GM12878 (cell line): ENCODE measurements at regions not wholly inside any gene's neighbourhood (a gene's known extent, or its start where the extent isn't known, plus 50 kb on each side); places are given as distances from the start of the nearest gene placed in this dataset.
A peak's percentile ranks its signal among the peaks of the same experiment; 100 is the strongest.

ENCODE experiments used
- CREB1 ChIP-seq: IDR thresholded peaks from 2 replicates; pipeline ENCODE4 v1.6.1; 2012; ENCODE audit warnings: low read depth, mild to moderate bottlenecking, inconsistent platforms
- ETV6 ChIP-seq, 2 experiments: fragments of 450-650 bp in 1 of 2; IDR thresholded peaks in 1 of 2; conservative IDR thresholded peaks in 1 of 2; 2 replicates each; pipeline ENCODE4 v1.6.1; 2014; ENCODE audit warnings: antibody characterized with exemption in 1 of 2, borderline replicate concordance in 1 of 2, low read depth in 1 of 2, mild to moderate bottlenecking in 1 of 2, moderate library complexity in 1 of 2
- HDAC6 ChIP-seq: fragments of 200-600 bp; sonication (generic); IDR thresholded peaks from one replicate; pipeline ENCODE4 v1.8.0; 2017; ENCODE audit warnings: antibody characterized with exemption; ENCODE audit not compliant: unreplicated experiment
- NR2C1 ChIP-seq: fragments of 450-650 bp; IDR thresholded peaks from 2 replicates; pipeline ENCODE4 v1.6.1; 2017; ENCODE audit warnings: antibody characterized with exemption, mild to moderate bottlenecking, moderate library complexity
- SMAD1 ChIP-seq: fragments of 450-650 bp; IDR thresholded peaks from 2 replicates; pipeline ENCODE4 v1.6.1; 2018; ENCODE audit warnings: mild to moderate bottlenecking, low read depth; ENCODE audit not compliant: partially characterized antibody
- SMARCA5 ChIP-seq: fragments of 450-650 bp; IDR thresholded peaks from 2 replicates; pipeline ENCODE4 v1.6.1; 2017; ENCODE audit warnings: mild to moderate bottlenecking
- STAT1 ChIP-seq: fragments of 450-650 bp; conservative IDR thresholded peaks from 2 replicates; pipeline ENCODE4 v1.6.1; 2014; ENCODE audit warnings: antibody characterized with exemption, mild to moderate bottlenecking
- TCF3 ChIP-seq: IDR thresholded peaks from 2 replicates; pipeline ENCODE4 v1.6.1; 2012; ENCODE audit warnings: low read depth, mild to moderate bottlenecking, low read length, borderline replicate concordance; ENCODE audit not compliant: insufficient read depth
- ZNF622 ChIP-seq: fragments of 450-650 bp; IDR thresholded peaks from 2 replicates; pipeline ENCODE4 v1.6.1; 2017; ENCODE audit warnings: mild to moderate bottlenecking, inconsistent platforms
- TF ChIP-seq, protein P1 (sequence below): fragments of 150-350 bp; IDR thresholded peaks from 2 replicates; pipeline ENCODE4 v1.6.1; 2014; ENCODE audit warnings: mild to moderate bottlenecking, low read depth, low read length
- TF ChIP-seq, protein P2 (sequence below): fragments of 450-650 bp; formaldehyde crosslinking; IDR thresholded peaks from 2 replicates; pipeline ENCODE4 v1.4.0; 2020; ENCODE audit warnings: mild to moderate bottlenecking, moderate library complexity
- TF ChIP-seq, protein P3 (sequence below): fragments of 450-650 bp; IDR thresholded peaks from 2 replicates; pipeline ENCODE4 v1.6.1; 2017; ENCODE audit warnings: antibody characterized with exemption, mild to moderate bottlenecking, moderate library complexity
- TF ChIP-seq, protein P4 (sequence below): fragments of 450-650 bp; IDR thresholded peaks from 2 replicates; pipeline ENCODE4 v1.6.1; 2017; ENCODE audit warnings: mild to moderate bottlenecking
- TF ChIP-seq, protein P5 (sequence below): fragments of 450-650 bp; IDR thresholded peaks from 2 replicates; pipeline ENCODE4 v1.6.1; 2017; ENCODE audit warnings: mild to moderate bottlenecking, moderate library complexity

DNA sequence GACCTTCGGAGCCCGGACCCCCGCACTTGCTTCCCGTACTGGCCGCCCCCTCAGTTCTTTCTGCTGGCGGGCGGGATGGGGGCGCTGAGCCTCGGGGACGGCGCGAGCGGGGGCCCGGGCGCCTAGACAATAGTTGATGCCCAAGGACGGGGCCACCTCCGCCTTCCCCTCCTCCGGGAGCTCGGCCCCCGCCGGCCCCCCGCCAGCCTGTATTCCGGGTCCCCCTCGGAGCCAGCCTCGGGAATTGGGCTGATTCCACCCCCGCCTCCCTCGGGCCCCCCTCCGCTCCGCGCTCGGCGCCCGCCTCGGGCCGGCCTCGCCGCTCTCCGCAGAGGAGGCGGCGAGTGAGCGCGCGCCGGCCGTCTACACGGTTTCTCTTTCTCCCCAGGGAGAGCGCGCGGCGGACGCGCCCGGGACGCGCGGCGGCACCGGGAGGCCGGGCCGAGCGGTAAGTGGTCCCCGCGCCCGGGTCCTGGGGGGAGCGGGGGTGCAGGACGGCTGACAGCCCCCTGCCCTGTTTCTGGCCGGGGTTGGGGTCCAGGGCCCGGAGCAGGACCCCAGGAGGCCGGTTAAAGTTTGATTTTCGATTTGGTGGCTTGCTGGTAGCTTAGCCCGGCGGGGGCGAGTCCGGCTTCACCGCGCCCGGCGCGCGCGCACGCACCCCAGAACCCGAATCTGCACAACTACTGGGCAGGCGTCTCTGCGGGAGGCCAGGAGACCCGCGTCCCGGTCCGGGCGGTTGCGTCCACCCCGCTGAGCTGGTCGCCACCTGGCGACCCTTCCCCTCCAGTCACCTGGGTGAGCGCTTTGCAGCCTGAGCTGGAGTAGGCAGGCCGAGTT is 413.7 kb downstream of the PCNX1 start (continued):
- TF ChIP-seq HDAC6 (peak; percentile 65), NR2C1 (no peak), STAT1 (no peak), ZNF622 (no peak), SMARCA5 (0 out of 2 replicates have a peak, but pooled peaks have one; percentile 57), CREB1 (no peak; the same call in 1 of the 2 replicates), TCF3 (no peak), ETV6 (conservative IDR thresholded peaks at IDR 0.05 in 1 of 2, IDR thresholded peaks at IDR 0.05 in 1 of 2; ENCODE audit: borderline replicate concordance in 1 of 2, low read depth in 1 of 2) (no peak), SMAD1 (no peak)
- TF ChIP-seq, protein P1, sequence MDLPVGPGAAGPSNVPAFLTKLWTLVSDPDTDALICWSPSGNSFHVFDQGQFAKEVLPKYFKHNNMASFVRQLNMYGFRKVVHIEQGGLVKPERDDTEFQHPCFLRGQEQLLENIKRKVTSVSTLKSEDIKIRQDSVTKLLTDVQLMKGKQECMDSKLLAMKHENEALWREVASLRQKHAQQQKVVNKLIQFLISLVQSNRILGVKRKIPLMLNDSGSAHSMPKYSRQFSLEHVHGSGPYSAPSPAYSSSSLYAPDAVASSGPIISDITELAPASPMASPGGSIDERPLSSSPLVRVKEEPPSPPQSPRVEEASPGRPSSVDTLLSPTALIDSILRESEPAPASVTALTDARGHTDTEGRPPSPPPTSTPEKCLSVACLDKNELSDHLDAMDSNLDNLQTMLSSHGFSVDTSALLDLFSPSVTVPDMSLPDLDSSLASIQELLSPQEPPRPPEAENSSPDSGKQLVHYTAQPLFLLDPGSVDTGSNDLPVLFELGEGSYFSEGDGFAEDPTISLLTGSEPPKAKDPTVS: no peak
- TF ChIP-seq, protein P2, sequence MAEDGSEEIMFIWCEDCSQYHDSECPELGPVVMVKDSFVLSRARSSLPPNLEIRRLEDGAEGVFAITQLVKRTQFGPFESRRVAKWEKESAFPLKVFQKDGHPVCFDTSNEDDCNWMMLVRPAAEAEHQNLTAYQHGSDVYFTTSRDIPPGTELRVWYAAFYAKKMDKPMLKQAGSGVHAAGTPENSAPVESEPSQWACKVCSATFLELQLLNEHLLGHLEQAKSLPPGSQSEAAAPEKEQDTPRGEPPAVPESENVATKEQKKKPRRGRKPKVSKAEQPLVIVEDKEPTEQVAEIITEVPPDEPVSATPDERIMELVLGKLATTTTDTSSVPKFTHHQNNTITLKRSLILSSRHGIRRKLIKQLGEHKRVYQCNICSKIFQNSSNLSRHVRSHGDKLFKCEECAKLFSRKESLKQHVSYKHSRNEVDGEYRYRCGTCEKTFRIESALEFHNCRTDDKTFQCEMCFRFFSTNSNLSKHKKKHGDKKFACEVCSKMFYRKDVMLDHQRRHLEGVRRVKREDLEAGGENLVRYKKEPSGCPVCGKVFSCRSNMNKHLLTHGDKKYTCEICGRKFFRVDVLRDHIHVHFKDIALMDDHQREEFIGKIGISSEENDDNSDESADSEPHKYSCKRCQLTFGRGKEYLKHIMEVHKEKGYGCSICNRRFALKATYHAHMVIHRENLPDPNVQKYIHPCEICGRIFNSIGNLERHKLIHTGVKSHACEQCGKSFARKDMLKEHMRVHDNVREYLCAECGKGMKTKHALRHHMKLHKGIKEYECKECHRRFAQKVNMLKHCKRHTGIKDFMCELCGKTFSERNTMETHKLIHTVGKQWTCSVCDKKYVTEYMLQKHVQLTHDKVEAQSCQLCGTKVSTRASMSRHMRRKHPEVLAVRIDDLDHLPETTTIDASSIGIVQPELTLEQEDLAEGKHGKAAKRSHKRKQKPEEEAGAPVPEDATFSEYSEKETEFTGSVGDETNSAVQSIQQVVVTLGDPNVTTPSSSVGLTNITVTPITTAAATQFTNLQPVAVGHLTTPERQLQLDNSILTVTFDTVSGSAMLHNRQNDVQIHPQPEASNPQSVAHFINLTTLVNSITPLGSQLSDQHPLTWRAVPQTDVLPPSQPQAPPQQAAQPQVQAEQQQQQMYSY: no peak
- TF ChIP-seq, protein P3, sequence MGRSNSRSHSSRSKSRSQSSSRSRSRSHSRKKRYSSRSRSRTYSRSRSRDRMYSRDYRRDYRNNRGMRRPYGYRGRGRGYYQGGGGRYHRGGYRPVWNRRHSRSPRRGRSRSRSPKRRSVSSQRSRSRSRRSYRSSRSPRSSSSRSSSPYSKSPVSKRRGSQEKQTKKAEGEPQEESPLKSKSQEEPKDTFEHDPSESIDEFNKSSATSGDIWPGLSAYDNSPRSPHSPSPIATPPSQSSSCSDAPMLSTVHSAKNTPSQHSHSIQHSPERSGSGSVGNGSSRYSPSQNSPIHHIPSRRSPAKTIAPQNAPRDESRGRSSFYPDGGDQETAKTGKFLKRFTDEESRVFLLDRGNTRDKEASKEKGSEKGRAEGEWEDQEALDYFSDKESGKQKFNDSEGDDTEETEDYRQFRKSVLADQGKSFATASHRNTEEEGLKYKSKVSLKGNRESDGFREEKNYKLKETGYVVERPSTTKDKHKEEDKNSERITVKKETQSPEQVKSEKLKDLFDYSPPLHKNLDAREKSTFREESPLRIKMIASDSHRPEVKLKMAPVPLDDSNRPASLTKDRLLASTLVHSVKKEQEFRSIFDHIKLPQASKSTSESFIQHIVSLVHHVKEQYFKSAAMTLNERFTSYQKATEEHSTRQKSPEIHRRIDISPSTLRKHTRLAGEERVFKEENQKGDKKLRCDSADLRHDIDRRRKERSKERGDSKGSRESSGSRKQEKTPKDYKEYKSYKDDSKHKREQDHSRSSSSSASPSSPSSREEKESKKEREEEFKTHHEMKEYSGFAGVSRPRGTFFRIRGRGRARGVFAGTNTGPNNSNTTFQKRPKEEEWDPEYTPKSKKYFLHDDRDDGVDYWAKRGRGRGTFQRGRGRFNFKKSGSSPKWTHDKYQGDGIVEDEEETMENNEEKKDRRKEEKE: no peak
- TF ChIP-seq, protein P4, sequence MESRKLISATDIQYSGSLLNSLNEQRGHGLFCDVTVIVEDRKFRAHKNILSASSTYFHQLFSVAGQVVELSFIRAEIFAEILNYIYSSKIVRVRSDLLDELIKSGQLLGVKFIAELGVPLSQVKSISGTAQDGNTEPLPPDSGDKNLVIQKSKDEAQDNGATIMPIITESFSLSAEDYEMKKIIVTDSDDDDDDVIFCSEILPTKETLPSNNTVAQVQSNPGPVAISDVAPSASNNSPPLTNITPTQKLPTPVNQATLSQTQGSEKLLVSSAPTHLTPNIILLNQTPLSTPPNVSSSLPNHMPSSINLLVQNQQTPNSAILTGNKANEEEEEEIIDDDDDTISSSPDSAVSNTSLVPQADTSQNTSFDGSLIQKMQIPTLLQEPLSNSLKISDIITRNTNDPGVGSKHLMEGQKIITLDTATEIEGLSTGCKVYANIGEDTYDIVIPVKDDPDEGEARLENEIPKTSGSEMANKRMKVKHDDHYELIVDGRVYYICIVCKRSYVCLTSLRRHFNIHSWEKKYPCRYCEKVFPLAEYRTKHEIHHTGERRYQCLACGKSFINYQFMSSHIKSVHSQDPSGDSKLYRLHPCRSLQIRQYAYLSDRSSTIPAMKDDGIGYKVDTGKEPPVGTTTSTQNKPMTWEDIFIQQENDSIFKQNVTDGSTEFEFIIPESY: no peak
- TF ChIP-seq, protein P5, sequence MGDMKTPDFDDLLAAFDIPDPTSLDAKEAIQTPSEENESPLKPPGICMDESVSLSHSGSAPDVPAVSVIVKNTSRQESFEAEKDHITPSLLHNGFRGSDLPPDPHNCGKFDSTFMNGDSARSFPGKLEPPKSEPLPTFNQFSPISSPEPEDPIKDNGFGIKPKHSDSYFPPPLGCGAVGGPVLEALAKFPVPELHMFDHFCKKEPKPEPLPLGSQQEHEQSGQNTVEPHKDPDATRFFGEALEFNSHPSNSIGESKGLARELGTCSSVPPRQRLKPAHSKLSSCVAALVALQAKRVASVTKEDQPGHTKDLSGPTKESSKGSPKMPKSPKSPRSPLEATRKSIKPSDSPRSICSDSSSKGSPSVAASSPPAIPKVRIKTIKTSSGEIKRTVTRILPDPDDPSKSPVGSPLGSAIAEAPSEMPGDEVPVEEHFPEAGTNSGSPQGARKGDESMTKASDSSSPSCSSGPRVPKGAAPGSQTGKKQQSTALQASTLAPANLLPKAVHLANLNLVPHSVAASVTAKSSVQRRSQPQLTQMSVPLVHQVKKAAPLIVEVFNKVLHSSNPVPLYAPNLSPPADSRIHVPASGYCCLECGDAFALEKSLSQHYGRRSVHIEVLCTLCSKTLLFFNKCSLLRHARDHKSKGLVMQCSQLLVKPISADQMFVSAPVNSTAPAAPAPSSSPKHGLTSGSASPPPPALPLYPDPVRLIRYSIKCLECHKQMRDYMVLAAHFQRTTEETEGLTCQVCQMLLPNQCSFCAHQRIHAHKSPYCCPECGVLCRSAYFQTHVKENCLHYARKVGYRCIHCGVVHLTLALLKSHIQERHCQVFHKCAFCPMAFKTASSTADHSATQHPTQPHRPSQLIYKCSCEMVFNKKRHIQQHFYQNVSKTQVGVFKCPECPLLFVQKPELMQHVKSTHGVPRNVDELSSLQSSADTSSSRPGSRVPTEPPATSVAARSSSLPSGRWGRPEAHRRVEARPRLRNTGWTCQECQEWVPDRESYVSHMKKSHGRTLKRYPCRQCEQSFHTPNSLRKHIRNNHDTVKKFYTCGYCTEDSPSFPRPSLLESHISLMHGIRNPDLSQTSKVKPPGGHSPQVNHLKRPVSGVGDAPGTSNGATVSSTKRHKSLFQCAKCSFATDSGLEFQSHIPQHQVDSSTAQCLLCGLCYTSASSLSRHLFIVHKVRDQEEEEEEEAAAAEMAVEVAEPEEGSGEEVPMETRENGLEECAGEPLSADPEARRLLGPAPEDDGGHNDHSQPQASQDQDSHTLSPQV: no peak
